Activated CD8-positive, alpha-beta T cell treated with anti-CD3 and anti-CD28 coated beads for 36 hours (primary cell): ENCODE measurements at regions not wholly inside any gene's neighbourhood (a gene's known extent, or its start where the extent isn't known, plus 50 kb on each side); places are given as distances from the start of the nearest gene placed in this dataset.

Experiments
- ATAC-seq: fragments of 200-7000 bp; cut with Tn5 transposase; one replicate; pipeline ENCODE4 v1.10.0; 2021; ENCODE audit warnings: mild to moderate bottlenecking, moderate library complexity
- CTCF ChIA-PET: fragments of 350-600 bp; sonication (Branson Sonifier 250); formaldehyde crosslinking; loops from one replicate; lab custom pipeline; 2021; ENCODE audit warnings: antibody characterized with exemption; lab: Charles Lee
- POLR2A ChIA-PET: fragments of 350-600 bp; sonication (Branson Sonifier 250); formaldehyde crosslinking; loops from one replicate; lab custom pipeline; 2021; ENCODE audit warnings: antibody characterized with exemption; lab: Charles Lee
- DNase-seq: peaks from one replicate; pipeline ENCODE4 v3.0.0-alpha.2; 2020
- H3K27ac Mint-ChIP-seq: one replicate; pipeline ENCODE4 v1.8.0; 2021; ENCODE audit warnings: mild to moderate bottlenecking, mixed read lengths
- H3K27me3 Mint-ChIP-seq: one replicate; pipeline ENCODE4 v1.8.0; 2021; ENCODE audit warnings: mixed read lengths
- H3K36me3 Mint-ChIP-seq: one replicate; pipeline ENCODE4 v1.8.0; 2021; ENCODE audit warnings: low read depth, mixed read lengths
- H3K4me1 Mint-ChIP-seq: one replicate; pipeline ENCODE4 v1.8.0; 2021; ENCODE audit warnings: low read depth, mixed read lengths
- H3K4me3 Mint-ChIP-seq: one replicate; pipeline ENCODE4 v1.8.0; 2021; ENCODE audit warnings: mild to moderate bottlenecking, moderate library complexity, mixed read lengths
- H3K9me3 Mint-ChIP-seq: one replicate; pipeline ENCODE4 v1.8.0; 2021; ENCODE audit warnings: mixed read lengths
- intact Hi-C: fragments of 100-400 bp; cut with micrococcal nuclease; formaldehyde crosslinking; loops from one replicate; pipeline ENCODE4 v1.10.0; 2022
- TF ChIP-seq, protein P1 (sequence below): fragments of 200-600 bp; IDR thresholded peaks from one replicate; pipeline ENCODE4 v1.8.0; 2022; ENCODE audit warnings: antibody characterized with exemption, mild to moderate bottlenecking

- CTCF ChIA-PET = no interaction called here
- ATAC-seq (no peak), DNase-seq (no peak)
- POLR2A ChIA-PET = no interaction called here
- peaks cover 1% of the 10 kb centered on the region for H3K9me3 Mint-ChIP-seq
- H3K27me3 Mint-ChIP-seq = no peaks in the 10 kb centered on the region
- H3K27ac Mint-ChIP-seq = no peak overlapping the region
- no peaks in the 10 kb centered on the region for H3K4me1 Mint-ChIP-seq
- TF ChIP-seq, protein P1, sequence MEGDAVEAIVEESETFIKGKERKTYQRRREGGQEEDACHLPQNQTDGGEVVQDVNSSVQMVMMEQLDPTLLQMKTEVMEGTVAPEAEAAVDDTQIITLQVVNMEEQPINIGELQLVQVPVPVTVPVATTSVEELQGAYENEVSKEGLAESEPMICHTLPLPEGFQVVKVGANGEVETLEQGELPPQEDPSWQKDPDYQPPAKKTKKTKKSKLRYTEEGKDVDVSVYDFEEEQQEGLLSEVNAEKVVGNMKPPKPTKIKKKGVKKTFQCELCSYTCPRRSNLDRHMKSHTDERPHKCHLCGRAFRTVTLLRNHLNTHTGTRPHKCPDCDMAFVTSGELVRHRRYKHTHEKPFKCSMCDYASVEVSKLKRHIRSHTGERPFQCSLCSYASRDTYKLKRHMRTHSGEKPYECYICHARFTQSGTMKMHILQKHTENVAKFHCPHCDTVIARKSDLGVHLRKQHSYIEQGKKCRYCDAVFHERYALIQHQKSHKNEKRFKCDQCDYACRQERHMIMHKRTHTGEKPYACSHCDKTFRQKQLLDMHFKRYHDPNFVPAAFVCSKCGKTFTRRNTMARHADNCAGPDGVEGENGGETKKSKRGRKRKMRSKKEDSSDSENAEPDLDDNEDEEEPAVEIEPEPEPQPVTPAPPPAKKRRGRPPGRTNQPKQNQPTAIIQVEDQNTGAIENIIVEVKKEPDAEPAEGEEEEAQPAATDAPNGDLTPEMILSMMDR = no peak
- H3K36me3 Mint-ChIP-seq = no peaks in the 10 kb centered on the region
- H3K4me3 Mint-ChIP-seq = no peak overlapping the region
- intact Hi-C loops = no loop called here
Measured at GRCh38 chr10:107994621-107995270, 830.2 kb upstream of the SORCS1 start.

- no peak for ATAC-seq
- intact Hi-C loops = no loop called here
- TF ChIP-seq, protein P1 = no peak
- CTCF ChIA-PET = no interaction called here
- POLR2A ChIA-PET = no interaction called here
- Mint-ChIP-seq H3K4me3 (no peak overlapping the region), H3K27ac (no peak overlapping the region), H3K9me3 (peaks cover 5% of the 10 kb centered on the region), H3K4me1 (no peaks in the 10 kb centered on the region), H3K36me3 (no peaks in the 10 kb centered on the region), H3K27me3 (no peaks in the 10 kb centered on the region)
- DNase-seq = no peak
Measured at GRCh38 chr10:107986571-107986970, 822.1 kb upstream of the SORCS1 start.

GRCh38 chr10:107984581-107984980 lies 820.1 kb upstream of the SORCS1 start:
- no peak for DNase-seq

DNA sequence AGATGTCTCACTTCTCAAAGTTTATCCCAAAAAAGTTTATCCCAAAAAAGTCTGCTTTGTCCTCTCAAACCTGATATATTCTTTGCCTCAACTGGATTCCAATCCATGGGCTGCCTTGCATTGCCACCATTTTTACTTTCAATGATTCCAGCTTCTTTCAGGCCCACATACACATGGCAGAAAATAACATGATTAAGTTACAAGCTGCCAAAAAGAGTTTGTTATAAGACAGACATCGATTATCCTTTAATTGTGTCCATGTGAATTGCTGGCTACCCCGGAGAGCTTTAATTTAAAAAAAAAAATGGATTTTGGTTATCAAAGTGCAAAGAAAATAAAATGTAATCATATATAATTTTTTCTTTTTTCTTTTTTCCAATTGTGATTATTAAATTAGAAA lies 819.6 kb upstream of the SORCS1 start:
- no peak overlapping the region for H3K4me3 Mint-ChIP-seq
- no peaks in the 10 kb centered on the region for H3K36me3 Mint-ChIP-seq
- no peaks in the 10 kb centered on the region for H3K4me1 Mint-ChIP-seq
- ATAC-seq = no peak
- H3K27me3 Mint-ChIP-seq = no peaks in the 10 kb centered on the region
- ChIA-PET CTCF (no interaction called here), POLR2A (no interaction called here)
- TF ChIP-seq, protein P1 = no peak
- H3K27ac Mint-ChIP-seq = no peak overlapping the region
- peaks cover 3% of the 10 kb centered on the region for H3K9me3 Mint-ChIP-seq
- no peak for DNase-seq
- intact Hi-C loops = no loop called here

More at GRCh38 chr10:107984581-107984980, 820.1 kb upstream of the SORCS1 start:
- intact Hi-C loops = no loop called here
- POLR2A ChIA-PET = no interaction called here
- Mint-ChIP-seq H3K27me3 (no peaks in the 10 kb centered on the region), H3K27ac (no peak overlapping the region), H3K36me3 (no peaks in the 10 kb centered on the region), H3K9me3 (peaks cover 4% of the 10 kb centered on the region), H3K4me1 (no peaks in the 10 kb centered on the region), H3K4me3 (no peak overlapping the region)
- CTCF ChIA-PET = no interaction called here
- TF ChIP-seq, protein P1 = no peak
- ATAC-seq = no peak

GRCh38 chr10:107978455-107978854 lies 813.9 kb upstream of the SORCS1 start:
- CTCF ChIA-PET = no interaction called here
- TF ChIP-seq, protein P1 = no peak
- Mint-ChIP-seq H3K27ac (no peak overlapping the region), H3K4me1 (no peaks in the 10 kb centered on the region), H3K36me3 (no peaks in the 10 kb centered on the region), H3K4me3 (no peak overlapping the region), H3K27me3 (no peaks in the 10 kb centered on the region), H3K9me3 (peaks cover 12% of the 10 kb centered on the region)
- POLR2A ChIA-PET = no interaction called here
- ATAC-seq (no peak), DNase-seq (no peak)
- intact Hi-C loops = no loop called here
